CD14-positive monocyte (primary cell): ENCODE measurements at regions not wholly inside any gene's neighbourhood (a gene's known extent, or its start where the extent isn't known, plus 50 kb on each side); places are given as distances from the start of the nearest gene placed in this dataset.

Source experiments
- DNase-seq, 3 donors: peaks; one replicate each; pipeline ENCODE4 v3.0.0-alpha.2; 2011 to 2022
- H2AFZ ChIP-seq: 2 replicates; pipeline ENCODE4 v1.6.0; 2012; ENCODE audit warnings: mild to moderate bottlenecking, low read depth, low read length, inconsistent platforms; ENCODE audit not compliant: insufficient read depth, poor library complexity, severe bottlenecking
- H3K27ac ChIP-seq, 2 donors: 1 replicate in 1 of 2; 2 replicates in 1 of 2; pipeline ENCODE4 v1.5.1; 2012 to 2013; ENCODE audit warnings: low read length in 2 of 2, control low read depth in 1 of 2, inconsistent platforms in 1 of 2, low read depth in 1 of 2, mild to moderate bottlenecking in 1 of 2
- H3K27me3 ChIP-seq, 2 donors: one replicate each; pipeline versions ENCODE4 v1.6.0 to v1.6.1; 2011 to 2013; ENCODE audit warnings: low read length in 2 of 2; ENCODE audit not compliant: control insufficient read depth in 2 of 2, insufficient read depth in 2 of 2
- H3K36me3 ChIP-seq, 2 donors: replicated peaks in 1 of 2; 1 replicate in 1 of 2; 2 replicates in 1 of 2; pipeline versions ENCODE4 v1.5.1 to v1.6.1; 2012 to 2013; ENCODE audit warnings: low read length in 2 of 2, control low read depth in 1 of 2, inconsistent platforms in 1 of 2, mild to moderate bottlenecking in 1 of 2; ENCODE audit not compliant: insufficient read depth in 2 of 2, control insufficient read depth in 1 of 2
- H3K4me1 ChIP-seq, 2 donors: 1 replicate in 1 of 2; 2 replicates in 1 of 2; pipeline versions ENCODE4 v1.5.1 to v1.6.1; 2012 to 2013; ENCODE audit warnings: low read length in 2 of 2, control low read depth in 1 of 2, inconsistent platforms in 1 of 2, mild to moderate bottlenecking in 1 of 2, moderate library complexity in 1 of 2; ENCODE audit not compliant: insufficient read depth in 2 of 2, control insufficient read depth in 1 of 2
- H3K4me2 ChIP-seq: replicated peaks from 2 replicates; pipeline ENCODE3; 2012; ENCODE audit warnings: low read length, moderate library complexity, mild to moderate bottlenecking; ENCODE audit not compliant: poor library complexity, severe bottlenecking; ENCODE audit errors: extremely low read depth
- H3K4me3 ChIP-seq, 3 experiments: fragments of 200-600 bp in 1 of 3; sonication (generic) in 1 of 3; replicated peaks in 1 of 3; 1 replicate in 2 of 3; 2 replicates in 1 of 3; pipeline ENCODE4 v1.5.1; 2011 to 2013; ENCODE audit warnings: low read length in 3 of 3, mild to moderate bottlenecking in 3 of 3, control low read depth in 2 of 3, low read depth in 2 of 3, inconsistent platforms in 1 of 3, moderate library complexity in 1 of 3
- H3K79me2 ChIP-seq: 2 replicates; pipeline ENCODE4 v1.6.0; 2012; ENCODE audit warnings: mild to moderate bottlenecking, control low read depth, inconsistent platforms, low read length, moderate library complexity; ENCODE audit not compliant: insufficient read depth
- H3K9ac ChIP-seq: 2 replicates; pipeline ENCODE4 v1.6.0; 2017; ENCODE audit warnings: low read length, mild to moderate bottlenecking; ENCODE audit not compliant: insufficient read depth, poor library complexity, severe bottlenecking
- H3K9me3 ChIP-seq, 2 donors: replicated peaks in 1 of 2; 1 replicate in 1 of 2; 2 replicates in 1 of 2; pipeline versions ENCODE4 v1.5.1 to v1.6.1; 2012 to 2013; ENCODE audit warnings: low read length in 2 of 2, control low read depth in 1 of 2; ENCODE audit not compliant: control insufficient read depth in 1 of 2, insufficient read depth in 1 of 2
- H4K20me1 ChIP-seq: 2 replicates; pipeline ENCODE4 v1.6.0; 2012; ENCODE audit warnings: mild to moderate bottlenecking, low read length, control low read depth, moderate library complexity; ENCODE audit not compliant: insufficient read depth
- H3K27ac Mint-ChIP-seq, 7 donors: one replicate each; pipeline ENCODE4 v1.8.0; 2020; ENCODE audit warnings: mild to moderate bottlenecking in 7 of 7, mixed read lengths in 7 of 7, moderate library complexity in 6 of 7, inconsistent platforms in 2 of 7
- H3K27me3 Mint-ChIP-seq, 3 donors: one replicate each; pipeline ENCODE4 v1.8.0; 2021 to 2022; ENCODE audit warnings: low read depth in 3 of 3, mild to moderate bottlenecking in 3 of 3, mixed read lengths in 3 of 3, moderate library complexity in 3 of 3, inconsistent platforms in 1 of 3
- H3K36me3 Mint-ChIP-seq, 2 donors: one replicate each; pipeline ENCODE4 v1.8.0; 2020; ENCODE audit warnings: mixed read lengths in 2 of 2, inconsistent platforms in 1 of 2, mild to moderate bottlenecking in 1 of 2
- H3K4me1 Mint-ChIP-seq: one replicate; pipeline ENCODE4 v1.8.0; 2020; ENCODE audit warnings: mild to moderate bottlenecking, mixed read lengths
- H3K4me3 Mint-ChIP-seq, 2 donors: one replicate each; pipeline ENCODE4 v1.8.0; 2020; ENCODE audit warnings: mild to moderate bottlenecking in 2 of 2, mixed read lengths in 2 of 2, moderate library complexity in 1 of 2
- H3K9me3 Mint-ChIP-seq, 7 donors: one replicate each; pipeline ENCODE4 v1.8.0; 2020 to 2022; ENCODE audit warnings: mixed read lengths in 7 of 7, mild to moderate bottlenecking in 6 of 7, moderate library complexity in 6 of 7, inconsistent platforms in 2 of 7
- CTCF ChIP-seq: fragments of 200-600 bp; IDR thresholded peaks from one replicate; pipeline ENCODE4 v1.8.0; 2022; ENCODE audit warnings: antibody characterized with exemption, mild to moderate bottlenecking
- WGBS: methylation state at CpG from one replicate; pipeline ENCODE4 v1.1.5; 2013; ENCODE audit warnings: missing lambda C conversion rate; ENCODE audit not compliant: insufficient coverage; 5-methylcytosine and 5-hydroxymethylcytosine counted together
- intact Hi-C, 2 donors: fragments of 100-400 bp; cut with micrococcal nuclease; formaldehyde crosslinking; loops; one replicate each; pipeline versions ENCODE4 v1.15.0 to v1.15.1; 2023

- intact Hi-C loops: no loop called here
- 92% methylated on average over 9 of the region's 16 CpGs for WGBS
- Histone ChIP-seq H4K20me1 (no peaks in the 10 kb centered on the region), H3K9me3 (no peaks in the 10 kb centered on the region), H3K27me3 (peaks cover 0 to 6% of the 10 kb centered on the region in 2 donors), H3K27ac (no peak overlapping the region), H3K36me3 (no peaks in the 10 kb centered on the region), H3K4me2 (no peak overlapping the region), H3K4me3 (no peak overlapping the region), H3K4me1 (no peaks in the 10 kb centered on the region), H3K9ac (no peak overlapping the region), H2AFZ (no peak overlapping the region), H3K79me2 (no peaks in the 10 kb centered on the region)
- peaks cover 17% of the 10 kb centered on the region for H3K4me1 Mint-ChIP-seq
- no peak for TF ChIP-seq CTCF
- no peak for DNase-seq
- peaks cover 5 to 16% (median 13%) of the 10 kb centered on the region in 3 donors for H3K27me3 Mint-ChIP-seq
- no peaks in the 10 kb centered on the region for H3K36me3 Mint-ChIP-seq
- peaks cover 5 to 27% (median 17%) of the 10 kb centered on the region in 7 donors for H3K9me3 Mint-ChIP-seq
- H3K27ac Mint-ChIP-seq: no peak overlapping the region
- H3K4me3 Mint-ChIP-seq: no peak overlapping the region
Measured at GRCh38 chr21:43334214-43334958, 92.5 kb downstream of the SIK1 start.

- H3K27ac Mint-ChIP-seq: peak overlapping the region in 3 of 7 donors; percentile 5 to 41 (median 21)
- no peaks in the 10 kb centered on the region for H3K36me3 Mint-ChIP-seq
- Histone ChIP-seq H3K27me3 (peaks cover 0 to 6% of the 10 kb centered on the region in 2 donors), H3K9me3 (no peaks in the 10 kb centered on the region), H3K79me2 (no peaks in the 10 kb centered on the region), H3K36me3 (no peaks in the 10 kb centered on the region), H3K4me1 (no peaks in the 10 kb centered on the region), H2AFZ (peak overlapping the region; percentile 35), H3K9ac (no peak overlapping the region), H3K4me3 (no peak overlapping the region), H4K20me1 (no peaks in the 10 kb centered on the region), H3K4me2 (no peak overlapping the region), H3K27ac (no peak overlapping the region)
- H3K27me3 Mint-ChIP-seq: peaks cover 5 to 14% (median 12%) of the 10 kb centered on the region in 3 donors
- TF ChIP-seq CTCF: no peak
- DNase-seq: no peak
- 58% methylated on average over 28 of the region's 35 CpGs for WGBS
- peaks cover 17% of the 10 kb centered on the region for H3K4me1 Mint-ChIP-seq
- intact Hi-C loops: loop anchor here in 1 of 2 donors (2.0 kb wide), 1 partner anchor 15 kb away; no protein-coding TSS in a partner anchor
- peaks cover 5 to 27% (median 17%) of the 10 kb centered on the region in 7 donors for H3K9me3 Mint-ChIP-seq
- peak overlapping the region in 1 of 2 donors; percentile 57 for H3K4me3 Mint-ChIP-seq
Measured at GRCh38 chr21:43333298-43334062, 93.5 kb downstream of the SIK1 start.
